ENCODE measurements at regions not wholly inside any gene's neighbourhood (a gene's known extent, or its start where the extent isn't known, plus 50 kb on each side); places are given as distances from the start of the nearest gene placed in this dataset.

- no peak for TF ChIP-seq CTCF (IDR thresholded peaks at IDR 0.05; ENCODE audit: insufficient read depth, low read depth, low read length)
- no peak overlapping the region for H3K4me3 ChIP-seq (ENCODE audit: low read depth, low read length)
- peak; percentile 41 for DNase-seq (ENCODE audit: low read depth)
These were observed 145.1 kb downstream of the B3GNT2 start for GRCh38 chr2:62340994-62341484.

GRCh38 chr2:62339837-62340236, 143.9 kb downstream of the B3GNT2 start:
- no peak overlapping the region for H3K4me3 ChIP-seq (ENCODE audit: low read depth, low read length)
- TF ChIP-seq CTCF (IDR thresholded peaks at IDR 0.05; ENCODE audit: insufficient read depth, low read depth, low read length): no peak
- no peak for DNase-seq (ENCODE audit: low read depth)

- TF ChIP-seq CTCF (IDR thresholded peaks at IDR 0.05; ENCODE audit: insufficient read depth, low read depth, low read length): peak; percentile 29
- no peak overlapping the region for H3K4me3 ChIP-seq (ENCODE audit: low read depth, low read length)
- DNase-seq (ENCODE audit: low read depth): no peak
These were observed 143.5 kb downstream of the B3GNT2 start for GRCh38 chr2:62339413-62339812.

- TF ChIP-seq CTCF (IDR thresholded peaks at IDR 0.05; ENCODE audit: insufficient read depth, low read depth, low read length): no peak
- no peak for DNase-seq (ENCODE audit: low read depth)
- no peak overlapping the region for H3K4me3 ChIP-seq (ENCODE audit: low read depth, low read length)
These were observed 142.2 kb downstream of the B3GNT2 start for GRCh38 chr2:62338111-62338510.

GRCh38 chr2:62337403-62337802, 141.5 kb downstream of the B3GNT2 start:
- no peak overlapping the region for H3K4me3 ChIP-seq (ENCODE audit: low read depth, low read length)
- TF ChIP-seq CTCF (IDR thresholded peaks at IDR 0.05; ENCODE audit: insufficient read depth, low read depth, low read length): no peak
- DNase-seq (ENCODE audit: low read depth): no peak

GRCh38 chr2:62335612-62336011, 139.7 kb downstream of the B3GNT2 start:
- no peak for DNase-seq (ENCODE audit: low read depth)
- TF ChIP-seq CTCF (IDR thresholded peaks at IDR 0.05; ENCODE audit: insufficient read depth, low read depth, low read length): no peak
- no peak overlapping the region for H3K4me3 ChIP-seq (ENCODE audit: low read depth, low read length)

- H3K4me3 ChIP-seq (ENCODE audit: low read depth, low read length): no peak overlapping the region
- DNase-seq (ENCODE audit: low read depth): no peak
- TF ChIP-seq CTCF (IDR thresholded peaks at IDR 0.05; ENCODE audit: insufficient read depth, low read depth, low read length): no peak
These were observed 138.6 kb downstream of the B3GNT2 start for GRCh38 chr2:62334440-62335058.

Data from fibroblast of villous mesenchyme (primary cell).